Ecto neural progenitor cell (in vitro differentiated cells): ENCODE measurements at regions not wholly inside any gene's neighbourhood (a gene's known extent, or its start where the extent isn't known, plus 50 kb on each side); places are given as distances from the start of the nearest gene placed in this dataset.
"Not testable (repeated sequence)": the region's sequence is repeated elsewhere in the genome, so short reads cannot be mapped to it uniquely, and the experiment has no call there.

Experiments used
- DNase-seq: peaks from one replicate; pipeline ENCODE4 v3.0.0-alpha.2; 2018; ENCODE audit warnings: low spot score

DNA sequence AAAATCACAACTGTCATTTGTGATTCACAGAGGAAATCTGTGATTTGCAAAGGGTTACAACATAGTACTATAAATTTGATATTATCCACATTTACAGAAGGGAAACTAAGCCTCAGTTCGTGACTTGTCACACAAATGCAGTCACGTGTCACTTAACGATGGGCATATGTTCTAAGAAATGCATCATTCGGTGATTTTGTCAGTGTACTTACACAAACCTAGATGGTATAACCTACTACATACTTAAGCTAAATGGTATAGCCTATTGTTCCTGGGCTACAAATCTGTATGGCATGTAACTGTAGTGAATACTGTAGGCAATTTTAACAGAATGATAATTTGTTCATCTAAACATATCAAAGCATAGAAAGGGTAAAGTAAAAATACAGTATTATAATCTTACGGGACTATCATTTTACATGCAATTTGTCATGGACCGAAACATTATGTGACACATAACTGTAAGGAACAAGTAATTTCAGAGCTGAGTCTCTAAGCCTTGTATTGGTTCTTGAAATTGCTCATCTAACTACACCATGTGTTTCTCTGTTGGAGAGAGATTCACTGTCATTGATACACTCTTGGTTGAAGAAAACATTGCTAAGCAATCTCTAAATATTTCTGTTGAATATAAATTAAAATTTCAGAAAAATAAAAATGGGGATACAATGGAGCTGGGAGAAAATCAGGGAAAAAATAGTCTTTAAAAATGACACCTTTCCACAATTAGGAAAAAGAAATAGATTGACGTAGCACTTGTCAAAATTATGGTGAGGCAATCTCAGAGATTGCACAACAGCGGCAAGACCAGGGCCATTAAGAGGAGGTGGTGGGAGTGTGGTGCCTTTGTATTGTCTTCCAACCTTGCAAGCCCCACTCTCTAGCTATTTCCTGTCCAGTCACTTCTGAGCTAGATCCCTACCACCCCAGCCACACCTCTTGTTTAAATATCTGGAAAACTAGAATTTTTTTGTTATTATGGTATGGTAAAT is 645.8 kb upstream of the TBL1XR1 start:
- DNase-seq = no peak

DNA sequence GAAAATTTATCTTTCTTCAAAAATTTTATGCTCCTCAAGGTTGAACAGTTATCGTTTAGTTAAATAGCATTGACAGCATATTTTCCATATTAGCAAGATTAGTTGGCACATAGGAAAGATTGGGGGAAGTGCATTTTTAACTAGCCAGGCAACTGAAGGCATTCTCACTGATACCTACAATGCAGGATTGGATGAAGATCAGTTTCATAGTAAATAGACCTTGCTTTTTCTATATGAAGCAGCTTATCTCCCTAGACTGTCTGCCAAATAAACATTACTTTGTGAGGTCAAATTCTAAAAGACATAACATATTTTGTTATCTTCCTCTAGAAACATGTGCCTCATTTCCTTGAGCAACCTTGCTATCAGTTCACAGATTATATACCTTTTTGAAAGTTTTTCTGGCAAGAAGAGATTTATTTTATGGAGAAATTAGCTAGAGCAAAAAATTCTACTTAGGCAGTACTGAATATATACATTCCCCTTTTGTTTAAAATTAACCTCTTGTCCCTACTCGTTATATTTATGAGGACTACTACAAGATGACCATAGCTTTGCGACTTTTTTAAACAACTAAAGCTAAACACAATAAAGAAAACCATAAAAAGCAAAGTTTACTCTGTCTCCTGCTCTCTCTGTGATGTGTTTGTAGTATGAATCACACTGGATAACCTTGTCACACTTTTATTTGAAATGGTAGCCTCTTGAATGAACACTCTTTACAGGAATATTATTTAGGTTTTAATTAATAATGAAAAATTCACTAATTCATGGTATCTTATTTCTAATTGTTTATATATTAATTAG is 654.9 kb upstream of the TBL1XR1 start:
- DNase-seq = no peak

DNA sequence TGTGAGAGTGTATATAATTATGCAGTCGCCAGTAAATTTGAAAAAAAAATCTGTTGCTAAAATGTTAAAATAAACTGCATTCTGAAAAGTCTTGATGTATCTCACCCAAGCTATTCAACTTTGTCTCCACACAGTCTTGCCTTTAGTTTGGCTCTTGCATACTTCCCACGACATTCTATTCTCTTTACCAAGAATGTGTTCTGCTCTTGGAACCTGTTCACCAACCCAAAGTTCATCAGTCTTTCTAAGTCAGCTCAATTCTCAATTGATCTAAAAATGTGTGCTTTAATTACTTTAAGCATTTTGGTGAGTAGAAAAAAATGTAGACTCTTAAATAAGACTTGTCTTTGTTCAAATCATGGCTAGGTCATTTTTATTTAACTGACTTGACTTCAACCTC is 657.7 kb upstream of the TBL1XR1 start:
- DNase-seq = no peak

DNA sequence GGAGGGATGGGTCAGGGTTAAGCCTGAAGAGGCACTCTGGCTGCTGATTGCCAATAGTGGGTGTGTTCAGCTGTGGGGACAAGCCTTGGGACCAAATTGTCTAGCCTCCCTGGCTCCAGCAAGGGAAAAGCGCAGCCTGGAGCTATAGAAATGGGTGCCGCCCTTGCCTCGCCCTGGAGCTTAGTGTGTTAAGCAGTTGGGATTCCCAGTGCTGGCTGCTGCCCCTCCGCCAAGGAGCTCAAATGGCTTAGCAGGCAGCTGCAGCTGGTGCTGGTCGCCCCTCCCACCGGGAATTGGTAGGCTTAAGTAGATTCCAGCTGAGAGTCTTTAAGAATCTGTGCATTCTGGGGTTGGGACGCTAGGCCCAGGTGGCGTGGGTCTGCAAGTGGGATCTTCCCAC is 662.9 kb upstream of the TBL1XR1 start:
- DNase-seq = peak; percentile 50

DNA sequence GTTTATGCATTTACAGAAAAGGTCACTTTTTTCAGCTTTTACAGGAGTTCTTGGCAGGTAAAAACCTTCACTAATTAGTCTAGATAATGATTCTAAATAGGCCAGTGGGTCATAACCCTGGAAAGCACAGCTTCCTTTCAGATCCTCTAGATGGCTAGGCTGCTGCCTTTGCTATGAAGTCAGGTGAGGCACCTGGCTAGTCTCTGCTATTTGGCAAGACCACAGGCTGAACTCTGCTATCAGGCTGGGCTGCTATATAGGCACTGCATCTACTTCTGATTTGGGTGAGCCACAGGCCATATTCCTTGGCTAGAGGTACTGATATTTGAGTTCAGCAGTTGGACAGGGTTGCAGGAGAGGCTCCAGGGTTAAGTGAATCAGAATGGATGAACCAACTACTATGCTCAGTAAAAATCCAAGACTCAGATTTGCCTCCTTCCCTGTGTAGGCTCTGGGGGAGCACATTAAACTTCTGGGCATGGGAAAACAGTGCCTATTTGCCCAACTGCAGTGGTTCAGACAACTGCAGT is 665.7 kb upstream of the TBL1XR1 start:
- DNase-seq = no peak

DNA sequence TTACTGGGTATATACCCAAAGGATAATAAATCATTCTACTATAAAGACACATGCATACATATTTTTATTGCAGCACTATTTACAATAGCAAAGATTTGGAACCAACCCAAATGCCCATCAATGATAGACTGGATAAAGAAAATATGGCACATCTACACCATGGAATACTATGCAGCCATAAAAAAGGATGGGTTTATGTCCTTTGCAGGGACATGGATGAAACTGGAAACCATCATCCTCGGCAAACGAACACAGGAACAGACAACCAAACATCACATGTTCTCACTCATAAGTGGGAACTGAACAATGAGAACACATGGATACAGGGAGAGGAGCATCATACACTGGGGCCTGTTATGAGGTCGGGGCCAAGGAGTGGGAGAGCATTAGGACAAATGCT is 665.0 kb upstream of the KCNMB2 start:
- not testable (repeated sequence) for DNase-seq

DNA sequence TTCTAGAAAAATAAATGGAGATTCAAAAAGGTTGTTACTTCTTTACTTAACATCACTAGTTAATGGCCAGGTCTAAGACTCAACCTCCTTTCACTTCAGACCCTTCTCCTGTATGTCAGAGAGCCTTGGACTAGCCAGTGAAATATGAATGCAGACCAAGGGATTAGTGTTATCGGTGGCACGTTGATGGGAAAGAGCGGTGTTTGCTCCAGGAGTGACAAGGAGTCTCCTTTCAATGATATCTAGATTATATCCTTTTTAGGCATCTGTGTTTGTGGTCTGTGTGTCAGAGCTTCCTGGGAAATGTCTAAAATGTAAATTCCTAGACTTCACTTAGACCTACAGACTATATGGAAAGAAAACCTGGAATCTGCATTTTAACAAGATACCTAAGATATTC is 658.0 kb upstream of the KCNMB2 start:
- DNase-seq = no peak

DNA sequence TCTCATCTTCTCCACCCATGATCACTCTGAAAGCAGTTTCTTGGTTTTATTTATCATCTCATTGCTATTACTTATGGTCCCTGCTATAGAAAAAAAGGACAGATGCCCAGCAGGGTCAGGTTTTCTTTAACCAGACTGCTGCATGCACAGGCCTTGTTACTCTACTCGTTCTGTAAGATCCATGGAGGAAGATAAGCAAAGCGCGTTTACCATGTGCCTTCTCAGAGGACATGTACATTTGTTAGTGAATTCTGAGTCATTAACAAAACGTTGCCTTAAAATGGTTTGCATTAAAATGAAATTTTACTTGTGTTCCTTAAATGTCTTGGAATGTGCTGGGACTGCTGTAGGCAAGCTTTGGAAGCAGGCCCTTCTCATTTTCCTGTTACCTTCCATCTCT is 657.3 kb upstream of the KCNMB2 start:
- no peak for DNase-seq

DNA sequence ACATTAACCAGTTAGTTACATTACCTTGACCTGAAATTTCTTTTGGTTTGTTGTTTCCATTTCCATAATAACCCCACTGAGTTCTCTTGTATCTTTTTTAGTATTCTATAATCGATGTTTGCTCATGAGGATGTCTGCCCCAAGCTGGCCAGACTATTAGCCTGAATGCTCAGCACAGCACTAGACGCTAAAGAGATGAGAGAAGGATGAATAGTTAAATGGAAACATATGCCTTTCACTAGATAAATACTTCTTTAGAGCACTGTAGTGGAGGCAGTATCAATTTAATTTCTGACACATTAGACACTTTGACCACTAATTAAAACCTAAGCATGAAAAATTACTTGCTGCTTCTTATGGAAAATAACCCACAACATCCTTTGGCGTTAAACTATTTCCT is 654.9 kb upstream of the KCNMB2 start:
- no peak for DNase-seq

DNA sequence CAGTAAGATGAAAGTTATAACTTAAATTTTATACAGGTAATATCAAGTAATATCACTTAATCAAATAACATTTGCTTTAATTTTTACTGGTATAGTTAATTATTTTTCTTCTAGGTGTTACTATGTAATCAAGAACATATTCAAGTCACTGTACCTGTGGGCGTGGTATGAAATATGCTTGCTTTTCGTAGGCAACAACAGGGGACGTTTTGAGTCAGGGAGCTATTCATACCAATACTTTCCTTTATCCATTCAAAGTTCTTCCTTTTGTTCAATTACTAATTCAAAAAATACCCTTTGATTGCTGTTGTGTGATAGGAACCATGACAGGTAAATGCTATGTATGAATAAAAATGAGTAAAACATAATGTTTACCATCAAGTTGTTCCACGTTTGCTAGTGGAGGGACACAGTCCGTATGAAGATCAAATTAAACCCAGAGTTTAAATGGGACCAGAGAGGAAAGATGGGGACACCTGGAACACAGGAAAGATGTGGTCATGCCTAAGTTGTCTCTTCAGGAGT is 654.0 kb upstream of the KCNMB2 start:
- DNase-seq = no peak

DNA sequence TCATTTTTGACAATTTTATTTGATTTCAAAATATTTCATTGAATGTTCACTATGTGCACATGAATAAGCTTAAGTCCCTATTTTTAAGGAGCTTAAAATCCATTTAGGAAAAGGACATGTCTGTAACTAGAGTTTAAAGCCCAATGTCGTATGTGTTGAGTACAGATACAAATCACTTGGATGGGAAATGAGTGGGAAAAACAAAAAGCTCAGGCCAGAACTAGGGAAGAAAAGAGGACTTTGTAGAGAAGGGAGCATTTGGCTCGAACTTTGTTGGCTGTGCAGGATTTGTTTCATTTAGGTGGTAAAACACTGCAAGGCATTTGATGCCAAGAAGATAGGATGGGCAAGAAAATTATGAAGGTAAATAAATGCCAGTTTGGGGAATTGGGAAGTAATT is 653.1 kb upstream of the KCNMB2 start:
- DNase-seq = no peak

DNA sequence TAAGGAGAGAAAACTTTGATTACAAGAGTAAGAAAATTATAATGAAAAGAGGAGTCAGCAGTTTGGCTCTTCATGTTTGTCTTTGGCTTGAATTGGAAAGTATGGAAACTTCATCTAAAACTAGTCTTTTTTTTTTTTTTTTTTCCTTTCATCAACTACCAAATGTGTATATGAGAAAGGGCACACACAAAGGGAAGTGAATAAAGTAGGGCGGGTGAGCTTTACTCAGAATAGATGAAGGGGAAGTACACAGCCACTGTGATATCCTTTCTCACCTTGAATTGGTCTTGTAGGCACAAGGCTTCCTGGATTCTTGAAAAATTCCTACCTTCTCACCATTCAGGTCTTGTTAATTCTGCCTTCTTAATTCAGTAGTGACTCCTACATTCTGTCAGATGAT is 652.3 kb upstream of the KCNMB2 start:
- DNase-seq = no peak

DNA sequence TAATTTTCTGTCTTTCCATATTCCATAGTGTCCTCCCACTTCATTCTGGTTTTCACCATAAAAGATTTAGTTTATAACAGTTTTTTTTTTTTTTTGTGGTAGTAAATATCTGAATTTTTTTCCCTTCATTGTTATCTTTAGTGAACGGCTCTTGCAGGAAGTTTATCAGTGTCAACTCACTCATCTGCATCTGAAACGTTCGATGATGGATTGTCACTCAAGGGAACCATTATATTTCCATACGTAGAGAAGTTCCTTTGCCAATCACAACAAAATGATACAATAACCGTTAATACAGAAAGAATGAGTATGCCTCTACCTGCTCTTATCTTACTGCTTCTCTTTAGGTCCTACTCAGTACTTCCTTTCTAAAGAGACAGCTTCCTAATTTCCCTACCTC is 651.2 kb upstream of the KCNMB2 start:
- DNase-seq = no peak

DNA sequence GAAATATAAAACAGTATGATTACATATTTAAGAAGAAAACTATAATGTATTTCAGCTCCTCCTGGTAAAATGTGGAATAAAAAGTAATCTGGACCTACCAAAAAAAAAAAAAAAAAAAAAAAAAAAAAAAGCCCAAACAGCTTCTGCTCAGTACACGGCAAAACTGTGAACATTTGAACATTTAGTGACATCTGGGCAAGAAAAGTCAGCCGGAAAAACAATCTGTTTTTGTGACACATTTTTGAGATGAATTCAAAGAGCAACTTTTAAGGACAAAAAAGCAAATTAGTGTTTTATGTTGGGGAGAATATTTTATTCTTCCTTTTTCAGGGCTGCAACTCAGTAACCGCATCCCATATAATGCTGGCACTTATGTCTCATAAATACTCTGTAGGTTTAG is 649.7 kb upstream of the KCNMB2 start:
- DNase-seq = no peak

DNA sequence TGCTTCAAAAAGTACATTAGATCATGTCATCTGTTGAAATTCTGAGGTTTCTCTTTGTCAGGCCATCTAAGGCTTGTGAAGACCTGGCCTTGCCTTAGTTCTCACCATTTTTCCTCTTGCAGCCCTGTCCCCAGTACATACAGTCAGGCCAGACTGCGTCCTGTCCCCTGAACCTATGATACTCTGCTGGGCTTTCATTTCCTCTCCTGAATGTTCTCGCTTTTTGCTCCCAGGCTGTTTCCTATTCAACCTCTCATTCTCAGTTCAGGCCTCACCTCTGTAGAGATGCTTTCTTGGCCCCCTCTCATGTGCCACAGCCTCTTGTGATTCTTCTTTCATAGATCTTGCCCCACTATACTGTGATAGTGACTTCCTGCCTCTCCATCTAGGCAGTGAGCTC is 648.8 kb upstream of the KCNMB2 start:
- DNase-seq = no peak

DNA sequence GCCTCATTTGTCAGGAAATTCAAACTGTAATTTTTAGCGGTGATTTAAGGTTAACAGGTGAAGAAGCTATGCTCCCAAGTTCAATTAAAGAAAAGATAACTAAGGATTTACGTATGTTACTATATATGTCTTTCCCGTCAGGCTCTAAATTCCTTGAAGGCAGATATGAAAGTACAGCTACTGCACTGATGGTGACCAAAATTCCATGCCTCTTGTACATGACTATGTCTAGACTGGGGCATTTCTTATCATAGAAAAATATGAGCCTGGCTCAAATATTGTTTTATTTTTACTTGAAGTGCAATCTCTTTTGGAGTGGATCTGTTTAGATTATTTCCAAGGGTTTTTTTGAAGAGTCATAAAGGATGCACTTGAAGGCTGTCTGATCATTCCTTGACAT is 647.1 kb upstream of the KCNMB2 start:
- DNase-seq = no peak

DNA sequence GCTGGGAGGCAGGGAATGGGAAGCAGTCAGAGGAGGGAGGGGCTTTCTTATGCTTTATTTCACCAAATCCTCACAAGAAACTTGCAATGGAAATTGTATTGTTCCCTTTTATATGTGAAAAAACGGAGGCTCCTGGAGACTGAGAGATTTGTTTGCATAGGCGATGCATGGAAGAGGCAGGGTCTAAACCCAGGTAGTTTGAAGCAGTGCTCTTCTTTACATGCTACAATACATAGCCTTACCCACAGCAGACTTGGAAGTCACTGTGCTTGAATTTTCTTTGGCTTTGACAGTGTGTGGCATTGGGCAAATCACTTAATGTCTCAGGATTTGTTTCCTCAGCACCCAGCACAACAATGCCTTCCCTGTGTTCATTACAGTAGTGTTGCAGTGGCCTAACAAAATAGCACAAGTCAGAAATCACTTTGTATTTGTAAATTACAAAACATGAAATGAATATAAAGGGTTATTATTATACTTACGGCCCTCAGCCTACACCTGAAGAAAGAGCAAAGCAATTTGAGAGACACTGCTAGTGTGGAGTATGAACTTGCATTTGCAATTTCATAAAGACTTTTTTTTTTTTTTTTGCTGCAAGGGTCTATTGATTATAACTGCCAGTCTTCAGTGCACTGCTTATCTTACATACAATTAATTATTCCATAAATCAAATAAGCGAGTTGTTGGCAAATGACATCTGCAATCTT is 646.4 kb upstream of the KCNMB2 start:
- no peak for DNase-seq

DNA sequence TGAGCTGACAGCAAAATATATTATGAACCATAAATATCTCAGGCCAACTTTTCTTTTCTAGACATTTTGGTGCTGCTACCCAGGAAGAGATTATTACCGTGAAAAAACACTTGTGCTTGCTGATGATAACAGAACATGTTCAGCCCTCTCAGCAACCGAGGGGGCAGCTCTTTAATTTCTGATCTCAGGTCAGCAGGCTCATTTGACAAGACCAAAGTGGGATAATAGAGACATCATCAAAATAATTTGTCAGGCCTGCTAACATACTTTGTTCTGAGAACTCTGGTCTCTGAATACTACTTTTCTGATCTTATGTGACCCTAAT is 645.9 kb upstream of the KCNMB2 start:
- no peak for DNase-seq

DNA sequence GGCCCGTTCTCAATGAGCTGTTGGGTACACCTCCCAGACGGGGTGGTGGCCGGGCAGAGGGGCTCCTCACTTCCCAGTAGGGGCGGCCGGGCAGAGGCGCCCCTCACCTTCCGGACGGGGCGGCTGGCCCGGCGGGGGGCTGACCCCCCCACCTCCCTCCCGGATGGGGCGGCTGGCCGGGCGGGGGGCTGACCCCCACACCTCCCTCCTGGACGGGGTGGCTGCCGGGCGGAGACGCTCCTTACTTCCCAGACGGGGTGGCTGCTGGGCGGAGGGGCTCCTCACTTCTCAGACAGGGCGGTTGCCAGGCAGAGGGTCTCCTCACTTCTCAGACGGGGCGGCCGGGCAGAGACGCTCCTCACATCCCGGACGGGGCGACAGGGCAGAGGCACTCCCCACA is 644.7 kb upstream of the KCNMB2 start:
- DNase-seq = not testable (repeated sequence)

DNA sequence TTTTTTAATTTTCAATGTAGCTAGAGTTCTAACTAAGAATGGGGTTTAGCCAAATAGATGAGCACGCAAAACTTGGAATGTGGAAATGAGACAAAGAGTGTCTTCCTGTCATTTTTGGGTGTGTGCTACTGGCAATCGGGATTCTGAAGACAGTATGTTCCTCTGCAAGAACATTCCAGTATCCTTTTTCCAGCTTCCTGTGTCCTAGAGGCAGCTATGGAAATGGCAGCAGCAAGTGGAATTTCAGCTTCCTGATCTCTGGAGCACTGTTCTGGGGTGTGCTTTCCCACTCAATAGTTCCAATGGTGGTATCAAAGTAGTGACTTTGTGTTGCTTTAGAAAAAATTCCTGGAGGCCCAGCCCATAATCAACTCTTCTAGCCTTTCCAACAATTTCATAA is 642.9 kb upstream of the KCNMB2 start:
- no peak for DNase-seq

DNA sequence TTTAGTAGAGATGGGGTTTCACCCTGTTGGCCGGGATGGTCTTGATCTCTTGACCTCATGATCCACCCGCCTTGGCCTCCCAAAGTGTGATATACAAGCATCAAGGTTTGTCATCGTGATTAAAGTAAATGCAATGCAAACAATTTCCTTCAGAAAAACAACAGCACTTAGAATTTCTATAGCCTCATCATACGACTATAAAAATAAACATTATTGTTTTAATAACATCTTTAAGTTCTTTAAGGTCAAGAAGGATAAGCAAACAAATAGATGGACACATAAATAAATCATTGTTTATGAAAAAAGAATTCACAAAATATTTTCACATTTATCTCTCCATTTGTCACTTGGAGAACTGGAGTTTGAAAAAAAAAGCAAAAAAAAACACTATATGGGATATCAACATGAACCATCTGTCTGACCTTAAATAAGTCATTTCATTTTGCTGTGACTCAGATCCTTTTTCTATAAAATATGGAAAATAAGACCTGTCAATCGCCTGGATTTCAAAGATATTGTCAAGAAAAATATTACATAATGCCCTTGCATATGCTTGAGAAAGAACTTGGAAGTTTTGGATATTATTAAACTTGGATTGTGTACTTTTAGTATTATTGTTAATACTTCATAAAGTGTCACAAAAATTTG is 642.0 kb upstream of the KCNMB2 start:
- no peak for DNase-seq

DNA sequence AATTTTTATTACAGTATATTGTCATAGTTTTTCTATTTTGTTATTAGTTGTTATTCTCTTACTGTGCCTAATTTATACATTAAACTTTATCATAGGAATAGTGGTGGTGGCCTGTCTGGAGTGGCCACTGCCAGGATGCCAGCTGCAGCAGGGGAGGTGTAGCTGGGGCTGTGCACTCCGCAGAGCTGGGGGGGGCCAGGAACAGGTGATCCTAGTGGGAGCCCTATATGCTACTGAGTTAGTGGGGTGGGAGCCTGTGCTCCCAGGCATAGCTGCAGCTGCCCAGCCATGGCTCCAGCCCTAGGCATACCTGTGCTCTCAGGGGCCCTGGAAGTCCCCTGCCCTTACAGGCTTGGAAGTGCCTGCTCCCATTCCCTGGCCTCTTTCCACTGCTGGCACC is 638.1 kb upstream of the KCNMB2 start:
- DNase-seq = no peak
